PC-9 (cell line): ENCODE measurements at regions not wholly inside any gene's neighbourhood (a gene's known extent, or its start where the extent isn't known, plus 50 kb on each side); places are given as distances from the start of the nearest gene placed in this dataset.

ENCODE experiments used
- CTCF ChIP-seq: fragments of 200-600 bp; sonication (generic); conservative IDR thresholded peaks from 2 replicates; pipeline ENCODE4 v1.6.1; 2017; ENCODE audit warnings: mixed run types, antibody characterized with exemption, mild to moderate bottlenecking, moderate library complexity
- EZH2 ChIP-seq: fragments of 200-600 bp; sonication (generic); IDR thresholded peaks from 2 replicates; pipeline ENCODE4 v1.8.0; 2017; ENCODE audit warnings: antibody characterized with exemption, low read depth

- TF ChIP-seq CTCF (no peak), EZH2 (no peak)
Measured at GRCh38 chr10:45091968-45092367, 91.2 kb downstream of the ZNF22 start.
